ENCODE measurements at regions not wholly inside any gene's neighbourhood (a gene's known extent, or its start where the extent isn't known, plus 50 kb on each side); places are given as distances from the start of the nearest gene placed in this dataset.

GRCh38 chr2:66301022-66301766 lies 133.7 kb upstream of the MEIS1 start:
- Histone ChIP-seq H2BK120ac (ENCODE audit: insufficient read depth, low read length, poor library complexity) (no peak overlapping the region), H2AK5ac (ENCODE audit: low read length) (no peak overlapping the region), H4K12ac (ENCODE audit: low read depth, low read length) (no peak overlapping the region), H3K36me3 (ENCODE audit: control insufficient read depth in 1 of 2, insufficient read depth in 2 of 2, low read length in 2 of 2) (no peaks in the 10 kb centered on the region), H2BK5ac (ENCODE audit: low read depth, low read length, poor library complexity) (no peak overlapping the region), H3K23ac (ENCODE audit: low read length) (no peak overlapping the region), H3K79me1 (ENCODE audit: low read length) (no peaks in the 10 kb centered on the region), H4K8ac (ENCODE audit: low read depth, low read length) (no peak overlapping the region), H3K4me3 (ENCODE audit: low read depth, low read length) (no peak overlapping the region), H3K27me3 (ENCODE audit: insufficient read depth, low read length) (no peaks in the 10 kb centered on the region), H3K9ac (ENCODE audit: low read length) (no peak overlapping the region), H3K14ac (ENCODE audit: low read length) (no peak overlapping the region), H3K27ac (ENCODE audit: low read depth, low read length) (no peak overlapping the region), H4K91ac (ENCODE audit: low read depth, low read length) (no peak overlapping the region), H3K79me2 (ENCODE audit: control insufficient read depth, insufficient read depth, low read length, poor library complexity) (no peaks in the 10 kb centered on the region), H3K4ac (ENCODE audit: low read depth, low read length) (no peak overlapping the region), H3K4me2 (ENCODE audit: low read length) (no peak overlapping the region), H3K4me1 (ENCODE audit: control insufficient read depth in 1 of 2, insufficient read depth in 2 of 2, low read length in 2 of 2) (peaks cover 4% of the 10 kb centered on the region in 2 experiments), H3K18ac (ENCODE audit: low read length) (no peak overlapping the region), H2BK12ac (ENCODE audit: low read length) (no peak overlapping the region), H2AFZ (ENCODE audit: insufficient read depth, low read length, poor library complexity) (no peak overlapping the region), H3K9me3 (ENCODE audit: insufficient read depth, low read depth, low read length) (no peaks in the 10 kb centered on the region)
- no peak for DNase-seq
- no CpG with 5 or more reads among the region's 20 CpGs for WGBS (ENCODE audit: extremely low coverage, insufficient coverage, insufficient read length)

GRCh38 chr2:66283787-66284186 lies 151.1 kb upstream of the MEIS1 start:
- H4K12ac ChIP-seq (ENCODE audit: low read depth, low read length): no peak overlapping the region
- no peak overlapping the region for H2BK120ac ChIP-seq (ENCODE audit: insufficient read depth, low read length, poor library complexity)
- no peaks in the 10 kb centered on the region for H3K4me1 ChIP-seq (ENCODE audit: control insufficient read depth in 1 of 2, insufficient read depth in 2 of 2, low read length in 2 of 2)
- no peak overlapping the region for H3K14ac ChIP-seq (ENCODE audit: low read length)
- no peak overlapping the region for H2BK5ac ChIP-seq (ENCODE audit: low read depth, low read length, poor library complexity)
- no peak overlapping the region for H3K4me3 ChIP-seq (ENCODE audit: low read depth, low read length)
- no CpG with 5 or more reads among the region's 1 CpG for WGBS (ENCODE audit: extremely low coverage, insufficient coverage, insufficient read length)
- no peaks in the 10 kb centered on the region for H3K27me3 ChIP-seq (ENCODE audit: insufficient read depth, low read length)
- H3K36me3 ChIP-seq (ENCODE audit: control insufficient read depth in 1 of 2, insufficient read depth in 2 of 2, low read length in 2 of 2): no peaks in the 10 kb centered on the region
- no peak overlapping the region for H3K9ac ChIP-seq (ENCODE audit: low read length)
- no peak overlapping the region for H3K4me2 ChIP-seq (ENCODE audit: low read length)
- no peaks in the 10 kb centered on the region for H3K9me3 ChIP-seq (ENCODE audit: insufficient read depth, low read depth, low read length)
- H3K18ac ChIP-seq (ENCODE audit: low read length): no peak overlapping the region
- H2AFZ ChIP-seq (ENCODE audit: insufficient read depth, low read length, poor library complexity): no peak overlapping the region
- H3K79me2 ChIP-seq (ENCODE audit: control insufficient read depth, insufficient read depth, low read length, poor library complexity): no peaks in the 10 kb centered on the region
- H3K79me1 ChIP-seq (ENCODE audit: low read length): no peaks in the 10 kb centered on the region
- no peak for DNase-seq
- H4K8ac ChIP-seq (ENCODE audit: low read depth, low read length): no peak overlapping the region
- H2AK5ac ChIP-seq (ENCODE audit: low read length): no peak overlapping the region
- H3K27ac ChIP-seq (ENCODE audit: low read depth, low read length): no peak overlapping the region
- no peak overlapping the region for H4K91ac ChIP-seq (ENCODE audit: low read depth, low read length)
- H2BK12ac ChIP-seq (ENCODE audit: low read length): no peak overlapping the region
- no peak overlapping the region for H3K4ac ChIP-seq (ENCODE audit: low read depth, low read length)
- H3K23ac ChIP-seq (ENCODE audit: low read length): no peak overlapping the region

- H3K27me3 ChIP-seq (ENCODE audit: insufficient read depth, low read length): no peaks in the 10 kb centered on the region
- no peak overlapping the region for H3K9ac ChIP-seq (ENCODE audit: low read length)
- H3K23ac ChIP-seq (ENCODE audit: low read length): no peak overlapping the region
- H2AK5ac ChIP-seq (ENCODE audit: low read length): no peak overlapping the region
- H2BK12ac ChIP-seq (ENCODE audit: low read length): no peak overlapping the region
- no peak overlapping the region for H2BK5ac ChIP-seq (ENCODE audit: low read depth, low read length, poor library complexity)
- H4K12ac ChIP-seq (ENCODE audit: low read depth, low read length): no peak overlapping the region
- no peak overlapping the region for H3K27ac ChIP-seq (ENCODE audit: low read depth, low read length)
- no peaks in the 10 kb centered on the region for H3K9me3 ChIP-seq (ENCODE audit: insufficient read depth, low read depth, low read length)
- no peak overlapping the region for H3K4ac ChIP-seq (ENCODE audit: low read depth, low read length)
- H3K36me3 ChIP-seq (ENCODE audit: control insufficient read depth in 1 of 2, insufficient read depth in 2 of 2, low read length in 2 of 2): no peaks in the 10 kb centered on the region
- H3K4me2 ChIP-seq (ENCODE audit: low read length): no peak overlapping the region
- H4K91ac ChIP-seq (ENCODE audit: low read depth, low read length): no peak overlapping the region
- no peak overlapping the region for H3K18ac ChIP-seq (ENCODE audit: low read length)
- H3K4me1 ChIP-seq (ENCODE audit: control insufficient read depth in 1 of 2, insufficient read depth in 2 of 2, low read length in 2 of 2): no peaks in the 10 kb centered on the region
- DNase-seq: peak; percentile 9 to 74
- no peak overlapping the region for H2BK120ac ChIP-seq (ENCODE audit: insufficient read depth, low read length, poor library complexity)
- H4K8ac ChIP-seq (ENCODE audit: low read depth, low read length): no peak overlapping the region
- no peak overlapping the region for H3K14ac ChIP-seq (ENCODE audit: low read length)
- no peak overlapping the region for H2AFZ ChIP-seq (ENCODE audit: insufficient read depth, low read length, poor library complexity)
- no peak overlapping the region for H3K4me3 ChIP-seq (ENCODE audit: low read depth, low read length)
- no peaks in the 10 kb centered on the region for H3K79me2 ChIP-seq (ENCODE audit: control insufficient read depth, insufficient read depth, low read length, poor library complexity)
- no peaks in the 10 kb centered on the region for H3K79me1 ChIP-seq (ENCODE audit: low read length)
Measured at GRCh38 chr2:66281980-66282379, 152.9 kb upstream of the MEIS1 start.

GRCh38 chr2:66279024-66279423 lies 155.9 kb upstream of the MEIS1 start:
- H2BK120ac ChIP-seq (ENCODE audit: insufficient read depth, low read length, poor library complexity): no peak overlapping the region
- WGBS (ENCODE audit: extremely low coverage, insufficient coverage, insufficient read length): no CpG with 5 or more reads among the region's 6 CpGs

More at GRCh38 chr2:66279024-66279423, 155.9 kb upstream of the MEIS1 start:
- Histone ChIP-seq H3K79me1 (ENCODE audit: low read length) (no peaks in the 10 kb centered on the region), H4K91ac (ENCODE audit: low read depth, low read length) (no peak overlapping the region), H3K27ac (ENCODE audit: low read depth, low read length) (no peak overlapping the region), H3K4ac (ENCODE audit: low read depth, low read length) (no peak overlapping the region), H2AFZ (ENCODE audit: insufficient read depth, low read length, poor library complexity) (no peak overlapping the region), H3K36me3 (ENCODE audit: control insufficient read depth in 1 of 2, insufficient read depth in 2 of 2, low read length in 2 of 2) (no peaks in the 10 kb centered on the region), H3K27me3 (ENCODE audit: insufficient read depth, low read length) (no peaks in the 10 kb centered on the region), H2AK5ac (ENCODE audit: low read length) (no peak overlapping the region), H4K8ac (ENCODE audit: low read depth, low read length) (no peak overlapping the region), H3K4me2 (ENCODE audit: low read length) (no peak overlapping the region), H3K14ac (ENCODE audit: low read length) (no peak overlapping the region), H3K23ac (ENCODE audit: low read length) (no peak overlapping the region), H3K4me3 (ENCODE audit: low read depth, low read length) (no peak overlapping the region), H3K4me1 (ENCODE audit: control insufficient read depth in 1 of 2, insufficient read depth in 2 of 2, low read length in 2 of 2) (peaks cover 0 to 2% of the 10 kb centered on the region in 2 experiments), H2BK5ac (ENCODE audit: low read depth, low read length, poor library complexity) (no peak overlapping the region), H3K9me3 (ENCODE audit: insufficient read depth, low read depth, low read length) (no peaks in the 10 kb centered on the region), H4K12ac (ENCODE audit: low read depth, low read length) (no peak overlapping the region), H2BK12ac (ENCODE audit: low read length) (no peak overlapping the region), H3K79me2 (ENCODE audit: control insufficient read depth, insufficient read depth, low read length, poor library complexity) (no peaks in the 10 kb centered on the region), H3K9ac (ENCODE audit: low read length) (no peak overlapping the region), H3K18ac (ENCODE audit: low read length) (no peak overlapping the region)
- DNase-seq: no peak
